GM18867 (cell line): ENCODE measurements at regions not wholly inside any gene's neighbourhood (a gene's known extent, or its start where the extent isn't known, plus 50 kb on each side); places are given as distances from the start of the nearest gene placed in this dataset.
"Not testable (repeated sequence)": the region's sequence is repeated elsewhere in the genome, so short reads cannot be mapped to it uniquely, and the experiment has no call there.

ENCODE experiments used
- ATAC-seq: cut with Tn5 transposase; IDR thresholded peaks from one replicate; pipeline ENCODE4 v1.9.1; 2021; ENCODE audit warnings: mild to moderate bottlenecking, moderate library complexity; ENCODE audit not compliant: unreplicated experiment

GRCh38 chr1:196005426-196005825, 602.8 kb downstream of the KCNT2 start:
- ATAC-seq, result no peak

GRCh38 chr1:196004388-196004787, 603.9 kb downstream of the KCNT2 start:
- not testable (repeated sequence) for ATAC-seq

- ATAC-seq, result no peak
These were observed 605.3 kb downstream of the KCNT2 start for GRCh38 chr1:196002906-196003305.

GRCh38 chr1:196002296-196002695, 605.9 kb downstream of the KCNT2 start:
- ATAC-seq, result not testable (repeated sequence)

- no peak for ATAC-seq
These were observed 607.1 kb downstream of the KCNT2 start for GRCh38 chr1:196001188-196001587.

- ATAC-seq, result no peak
These were observed 609.2 kb downstream of the KCNT2 start for GRCh38 chr1:195999022-195999421.

- ATAC-seq, result no peak
These were observed 626.6 kb downstream of the KCNT2 start for GRCh38 chr1:195981448-195982139.

GRCh38 chr1:195979646-195980045, 628.6 kb downstream of the KCNT2 start:
- no peak for ATAC-seq

GRCh38 chr1:195973311-195973904, 634.8 kb downstream of the KCNT2 start:
- no peak for ATAC-seq

- ATAC-seq, result no peak
These were observed 636.7 kb downstream of the KCNT2 start for GRCh38 chr1:195971589-195971988.

GRCh38 chr1:195970209-195970608, 638.0 kb downstream of the KCNT2 start:
- ATAC-seq, result peak; percentile 34

GRCh38 chr1:195965475-195965874, 642.8 kb downstream of the KCNT2 start:
- no peak for ATAC-seq

GRCh38 chr1:195965036-195965435, 643.2 kb downstream of the KCNT2 start:
- no peak for ATAC-seq

GRCh38 chr1:195964516-195964915, 643.7 kb downstream of the KCNT2 start:
- no peak for ATAC-seq

- no peak for ATAC-seq
These were observed 646.2 kb downstream of the KCNT2 start for GRCh38 chr1:195962051-195962450.

- ATAC-seq, result no peak
These were observed 647.7 kb downstream of the KCNT2 start for GRCh38 chr1:195960580-195960979.

GRCh38 chr1:195958131-195958530, 650.1 kb downstream of the KCNT2 start:
- no peak for ATAC-seq

GRCh38 chr1:195956845-195957244, 651.4 kb downstream of the KCNT2 start:
- ATAC-seq, result no peak

GRCh38 chr1:195954848-195955247, 653.4 kb downstream of the KCNT2 start:
- ATAC-seq, result no peak

GRCh38 chr1:195951313-195951712, 656.9 kb downstream of the KCNT2 start:
- no peak for ATAC-seq

GRCh38 chr1:195948123-195948895, 659.9 kb downstream of the KCNT2 start:
- ATAC-seq, result no peak

- ATAC-seq, result no peak
These were observed 661.7 kb downstream of the KCNT2 start for GRCh38 chr1:195946500-195946899.
